Thyroid gland (tissue), 4 donors: ENCODE measurements at regions not wholly inside any gene's neighbourhood (a gene's known extent, or its start where the extent isn't known, plus 50 kb on each side); places are given as distances from the start of the nearest gene placed in this dataset.

Experiments
- CTCF ChIP-seq, 6 experiments: fragments of 200-600 bp in 3 of 6; fragments of 450-650 bp in 3 of 6; sonication (generic) in 3 of 6; IDR thresholded peaks; one replicate each; pipeline ENCODE4 v1.5.1; 2016 to 2019; ENCODE audit warnings: antibody characterized with exemption in 6 of 6, mild to moderate bottlenecking in 2 of 6, inconsistent platforms in 1 of 6, moderate library complexity in 1 of 6
- POLR2A ChIP-seq, 2 donors: fragments of 450-650 bp; IDR thresholded peaks; one replicate each; pipeline ENCODE4 v1.6.1; 2017; ENCODE audit warnings: antibody characterized with exemption in 2 of 2, mild to moderate bottlenecking in 2 of 2, moderate library complexity in 1 of 2

GRCh38 chr5:13263701-13264100 is 680.8 kb downstream of the DNAH5 start:
- TF ChIP-seq CTCF (IDR thresholded peaks at IDR 0.05), result no peak
- no peak for TF ChIP-seq POLR2A (IDR thresholded peaks at IDR 0.05)
